Ovary (tissue), 7 donors: ENCODE measurements at regions not wholly inside any gene's neighbourhood (a gene's known extent, or its start where the extent isn't known, plus 50 kb on each side); places are given as distances from the start of the nearest gene placed in this dataset.

Experiments used
- DNase-seq, 5 donors: peaks; one replicate each; pipeline ENCODE4 v3.0.0-alpha.2; 2019 to 2020
- H3K27ac ChIP-seq, 2 donors: fragments of 200-600 bp; one replicate each; pipeline versions ENCODE4 v1.5.1 to v1.8.0; 2019 to 2022
- H3K27me3 ChIP-seq: fragments of 200-600 bp; one replicate; pipeline ENCODE4 v1.8.0; 2022
- H3K36me3 ChIP-seq: fragments of 200-600 bp; sonication (generic); one replicate; pipeline ENCODE4 v1.5.1; 2019
- H3K4me1 ChIP-seq: one replicate; pipeline ENCODE4 v1.8.1; 2013; ENCODE audit warnings: mild to moderate bottlenecking, moderate library complexity; ENCODE audit not compliant: insufficient read depth
- H3K4me3 ChIP-seq: fragments of 200-600 bp; sonication (generic); one replicate; pipeline ENCODE4 v1.5.1; 2017
- H3K9me3 ChIP-seq, 2 donors: fragments of 200-600 bp in 1 of 2; sonication (generic) in 1 of 2; one replicate each; pipeline versions ENCODE4 v1.5.1 to v1.8.1; 2013 to 2019; ENCODE audit warnings: mild to moderate bottlenecking in 1 of 2, moderate library complexity in 1 of 2
- EP300 ChIP-seq: sonication (generic); formaldehyde crosslinking; IDR thresholded peaks from one replicate; pipeline ENCODE4 v1.6.1; 2017; ENCODE audit warnings: antibody characterized with exemption
- POLR2A ChIP-seq: fragments of 450-650 bp; IDR thresholded peaks from one replicate; pipeline ENCODE4 v1.6.1; 2017; ENCODE audit warnings: antibody characterized with exemption, mild to moderate bottlenecking, moderate library complexity
- WGBS, 3 donors: extraction: QIAGEN DNeasy Blood & Tissue Kit in 1 of 3; methylation state at CpG; one replicate each; pipeline versions ENCODE4 v1.1.5 to v1.1.7; 2013 to 2017; 5-methylcytosine and 5-hydroxymethylcytosine counted together
- intact Hi-C, 4 donors: fragments of 100-400 bp; cut with DNase I; formaldehyde crosslinking; loops; one replicate each; pipeline versions ENCODE4 v1.11.0 to v1.15.1; 2022 to 2023
- TF ChIP-seq, protein P1 (sequence below), 3 donors: fragments of 450-650 bp in 2 of 3; fragments of 200-600 bp in 1 of 3; IDR thresholded peaks; one replicate each; pipeline versions ENCODE4 v1.5.1 to v1.8.0; 2016 to 2022; ENCODE audit warnings: antibody characterized with exemption in 3 of 3, mild to moderate bottlenecking in 1 of 3
- donor health status: DM: no; HTN: no; CAD: no; lungs with moderate emphysema.
- donor health status: DM: no; HTN: no; CAD: no.
- donor health status: Bipolar disorder and iron deficiency.
- donor health status: DM: no; HTN: no; CAD: no.
- donor health status: DM: yes; HTN: yes; CAD: no.

- no peak for TF ChIP-seq EP300
- TF ChIP-seq, protein P1, sequence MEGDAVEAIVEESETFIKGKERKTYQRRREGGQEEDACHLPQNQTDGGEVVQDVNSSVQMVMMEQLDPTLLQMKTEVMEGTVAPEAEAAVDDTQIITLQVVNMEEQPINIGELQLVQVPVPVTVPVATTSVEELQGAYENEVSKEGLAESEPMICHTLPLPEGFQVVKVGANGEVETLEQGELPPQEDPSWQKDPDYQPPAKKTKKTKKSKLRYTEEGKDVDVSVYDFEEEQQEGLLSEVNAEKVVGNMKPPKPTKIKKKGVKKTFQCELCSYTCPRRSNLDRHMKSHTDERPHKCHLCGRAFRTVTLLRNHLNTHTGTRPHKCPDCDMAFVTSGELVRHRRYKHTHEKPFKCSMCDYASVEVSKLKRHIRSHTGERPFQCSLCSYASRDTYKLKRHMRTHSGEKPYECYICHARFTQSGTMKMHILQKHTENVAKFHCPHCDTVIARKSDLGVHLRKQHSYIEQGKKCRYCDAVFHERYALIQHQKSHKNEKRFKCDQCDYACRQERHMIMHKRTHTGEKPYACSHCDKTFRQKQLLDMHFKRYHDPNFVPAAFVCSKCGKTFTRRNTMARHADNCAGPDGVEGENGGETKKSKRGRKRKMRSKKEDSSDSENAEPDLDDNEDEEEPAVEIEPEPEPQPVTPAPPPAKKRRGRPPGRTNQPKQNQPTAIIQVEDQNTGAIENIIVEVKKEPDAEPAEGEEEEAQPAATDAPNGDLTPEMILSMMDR (IDR thresholded peaks at IDR 0.05), result no peak
- TF ChIP-seq POLR2A, result no peak
- Histone ChIP-seq H3K27ac (no peak overlapping the region), H3K9me3 (no peaks in the 10 kb centered on the region), H3K27me3 (no peaks in the 10 kb centered on the region), H3K36me3 (no peaks in the 10 kb centered on the region), H3K4me1 (peaks cover 1% of the 10 kb centered on the region), H3K4me3 (no peak overlapping the region)
- intact Hi-C loops, result no loop called here
- DNase-seq, result no peak
- 48 to 54% (median 50%) methylated on average over 4 of the region's 4 CpGs for WGBS, 3 donors
Observed at GRCh38 chr5:56499491-56499890, 266.4 kb upstream of the ANKRD55 start.

DNA sequence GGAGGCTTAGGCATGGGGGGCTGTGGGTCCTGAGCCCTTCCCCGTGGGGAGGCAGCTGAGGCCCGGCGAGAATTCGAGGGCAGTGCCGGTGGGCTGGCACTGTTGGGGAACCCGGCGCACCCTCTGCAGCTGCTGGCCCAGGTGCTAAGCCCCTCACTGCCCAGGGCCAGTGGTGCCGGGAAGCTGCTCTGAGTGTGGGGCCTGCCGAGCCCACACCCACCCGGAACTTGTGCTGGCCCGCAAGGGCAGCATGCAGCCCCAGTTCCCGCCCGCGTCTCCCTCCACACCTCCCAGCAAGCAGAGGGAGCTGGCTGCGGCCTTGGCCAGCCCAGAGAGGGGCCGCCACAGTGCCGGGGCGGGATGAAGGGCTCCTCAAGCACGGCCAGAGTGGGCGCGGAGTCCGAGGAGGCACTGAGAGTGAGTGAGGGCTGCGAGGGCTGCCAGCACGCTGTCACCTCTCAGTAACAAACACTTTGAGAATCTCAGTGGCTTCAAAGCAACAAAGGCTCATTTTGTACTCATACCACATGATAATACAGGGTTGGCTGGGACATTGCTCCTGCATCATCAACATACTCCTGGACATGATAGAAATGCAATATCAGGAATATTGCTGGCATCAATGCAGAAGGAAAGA lies 265.7 kb upstream of the ANKRD55 start:
- 94 to 99% (median 95%) methylated on average over 10 to 24 of the region's 24 CpGs for WGBS, 3 donors
- H3K4me1 ChIP-seq, result peaks cover 2% of the 10 kb centered on the region
- no peak for DNase-seq

DNA sequence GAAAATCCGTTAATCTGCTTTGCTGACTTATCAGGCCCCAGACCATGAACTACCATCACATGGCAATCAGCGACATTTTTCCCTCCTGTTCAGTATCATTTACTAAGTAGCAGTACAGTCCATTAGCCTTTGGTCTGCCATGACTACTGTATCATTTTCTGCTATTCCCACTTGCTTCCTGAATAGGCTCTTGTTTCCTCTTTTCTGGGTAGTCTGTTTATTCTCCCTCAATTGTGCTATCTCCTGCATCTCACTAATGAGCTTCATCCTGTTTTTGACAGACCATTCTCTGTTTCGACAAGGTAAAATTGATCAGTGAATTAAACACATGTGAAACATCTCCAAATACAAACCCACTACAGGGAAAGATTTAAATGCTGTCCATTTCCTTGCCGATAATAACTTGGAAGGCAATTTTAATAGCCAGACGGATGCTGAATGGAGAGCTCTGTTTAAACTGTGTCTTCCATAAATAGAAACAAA lies 263.5 kb upstream of the ANKRD55 start:
- no peaks in the 10 kb centered on the region for H3K36me3 ChIP-seq
- intact Hi-C loops, result no loop called here
- no peaks in the 10 kb centered on the region for H3K27me3 ChIP-seq
- no peak overlapping the region for H3K4me3 ChIP-seq
- no peak for DNase-seq
- WGBS, 3 donors, result 60 to 68% (median 66%) methylated on average over 5 of the region's 5 CpGs
- H3K27ac ChIP-seq, result no peak overlapping the region
- no peaks in the 10 kb centered on the region for H3K9me3 ChIP-seq
- H3K4me1 ChIP-seq, result peaks cover 15% of the 10 kb centered on the region
- TF ChIP-seq, protein P1 (IDR thresholded peaks at IDR 0.05), result no peak
- TF ChIP-seq POLR2A, result no peak
- TF ChIP-seq EP300, result no peak

More for the DNA sequence above, 265.7 kb upstream of the ANKRD55 start:
- TF ChIP-seq POLR2A (no peak), EP300 (no peak)
- TF ChIP-seq, protein P1 (IDR thresholded peaks at IDR 0.05), result no peak
- no peaks in the 10 kb centered on the region for H3K27me3 ChIP-seq
- intact Hi-C loops, result no loop called here
- no peaks in the 10 kb centered on the region for H3K9me3 ChIP-seq
- H3K4me3 ChIP-seq, result no peak overlapping the region
- no peaks in the 10 kb centered on the region for H3K36me3 ChIP-seq
- no peak overlapping the region for H3K27ac ChIP-seq

DNA sequence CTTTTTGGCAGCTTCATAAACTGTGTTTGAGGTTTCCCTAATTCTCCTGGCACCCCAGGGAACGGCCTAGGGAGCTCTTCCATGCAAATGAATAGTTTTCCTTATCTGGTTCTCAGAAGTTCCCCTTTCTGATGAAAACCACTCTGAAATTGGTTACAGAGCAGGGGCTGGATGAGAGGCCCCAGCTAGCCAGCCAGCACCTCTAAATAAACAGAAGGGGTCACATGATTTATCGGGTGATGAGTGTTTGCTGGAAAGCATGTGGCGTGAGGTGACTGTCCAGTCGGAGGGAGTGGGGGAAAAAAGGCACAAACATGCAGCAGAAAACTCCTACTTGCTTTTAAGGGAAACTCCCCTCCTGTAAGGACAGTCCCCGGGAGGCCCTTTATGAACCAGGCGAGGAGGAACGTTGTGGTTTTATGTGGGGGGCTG lies 261.2 kb upstream of the ANKRD55 start:
- no peaks in the 10 kb centered on the region for H3K36me3 ChIP-seq
- no peaks in the 10 kb centered on the region for H3K9me3 ChIP-seq
- H3K4me1 ChIP-seq, result peaks cover 17% of the 10 kb centered on the region
- WGBS, 3 donors, result 40 to 54% (median 49%) methylated on average over 7 of the region's 7 CpGs
- H3K4me3 ChIP-seq, result no peak overlapping the region
- no peaks in the 10 kb centered on the region for H3K27me3 ChIP-seq
- TF ChIP-seq POLR2A (no peak), EP300 (no peak)
- TF ChIP-seq, protein P1 (IDR thresholded peaks at IDR 0.05), result no peak
- peak overlapping the region in 1 of 2 donors; percentile 71 for H3K27ac ChIP-seq
- DNase-seq, result no peak
- intact Hi-C loops, result no loop called here
